Neural progenitor cell (in vitro differentiated cells): ENCODE measurements at regions not wholly inside any gene's neighbourhood (a gene's known extent, or its start where the extent isn't known, plus 50 kb on each side); places are given as distances from the start of the nearest gene placed in this dataset.

ENCODE experiments used
- DNase-seq: peaks from one replicate; pipeline ENCODE4 v3.0.0-alpha.2; 2016; ENCODE audit warnings: low spot score
- H2AFZ ChIP-seq: fragments of 200-600 bp; sonication (generic); replicated peaks from 2 replicates; pipeline ENCODE4 v1.6.1; 2016; ENCODE audit warnings: antibody characterized with exemption
- H3F3A ChIP-seq: fragments of 200-600 bp; sonication (generic); 2 replicates; pipeline ENCODE4 v1.6.1; 2016; ENCODE audit warnings: antibody characterized with exemption, low read depth
- H3K27ac ChIP-seq: fragments of 200-600 bp; sonication (generic); 2 replicates; pipeline ENCODE4 v1.5.1; 2016; ENCODE audit warnings: mild to moderate bottlenecking
- H3K27me3 ChIP-seq: fragments of 200-600 bp; sonication (generic); 2 replicates; pipeline ENCODE4 v1.6.1; 2016; ENCODE audit warnings: mild to moderate bottlenecking, moderate library complexity
- H3K36me3 ChIP-seq: fragments of 200-600 bp; sonication (generic); 2 replicates; pipeline ENCODE4 v1.5.1; 2016
- H3K4me1 ChIP-seq: fragments of 200-600 bp; sonication (generic); 2 replicates; pipeline ENCODE4 v1.6.1; 2016; ENCODE audit warnings: mixed run types
- H3K4me2 ChIP-seq: fragments of 200-600 bp; sonication (generic); 2 replicates; pipeline ENCODE4 v1.6.1; 2016
- H3K4me3 ChIP-seq: fragments of 200-600 bp; sonication (generic); 2 replicates; pipeline ENCODE4 v1.5.1; 2016
- H3K79me2 ChIP-seq: fragments of 200-600 bp; sonication (generic); 2 replicates; pipeline ENCODE4 v1.6.1; 2016; ENCODE audit warnings: low read depth
- H3K9ac ChIP-seq: fragments of 200-600 bp; sonication (generic); 2 replicates; pipeline ENCODE4 v1.6.1; 2016
- H3K9me3 ChIP-seq: fragments of 200-600 bp; sonication (generic); 2 replicates; pipeline ENCODE4 v1.5.1; 2016; ENCODE audit warnings: low read depth
- H4K20me1 ChIP-seq: fragments of 200-600 bp; sonication (generic); 2 replicates; pipeline ENCODE4 v1.6.1; 2016; ENCODE audit warnings: low read depth
- H3K27ac Mint-ChIP-seq: 3 replicates; pipeline ENCODE4 v1.8.0; 2021; ENCODE audit warnings: mixed read lengths
- H3K27me3 Mint-ChIP-seq: 2 replicates; pipeline ENCODE4 v1.8.0; 2022; ENCODE audit warnings: low read depth, mild to moderate bottlenecking, inconsistent platforms, moderate library complexity, mixed read lengths; ENCODE audit not compliant: insufficient read depth
- H3K36me3 Mint-ChIP-seq: 3 replicates; pipeline ENCODE4 v1.8.0; 2021; ENCODE audit warnings: mixed read lengths
- H3K4me1 Mint-ChIP-seq: 3 replicates; pipeline ENCODE4 v1.8.0; 2021; ENCODE audit warnings: mixed read lengths
- H3K4me3 Mint-ChIP-seq: 3 replicates; pipeline ENCODE4 v1.8.0; 2021; ENCODE audit warnings: mild to moderate bottlenecking, moderate library complexity, mixed read lengths
- H3K9me3 Mint-ChIP-seq: 3 replicates; pipeline ENCODE4 v1.8.0; 2020; ENCODE audit warnings: mixed read lengths
- CTCF ChIP-seq: fragments of 200-600 bp; sonication (generic); IDR thresholded peaks from 2 replicates; pipeline ENCODE4 v1.5.1; 2017; ENCODE audit warnings: antibody characterized with exemption, mild to moderate bottlenecking
- EZH2 ChIP-seq: fragments of 200-600 bp; sonication (generic); IDR thresholded peaks from 2 replicates; pipeline ENCODE4 v1.6.1; 2017; ENCODE audit warnings: antibody characterized with exemption, mild to moderate bottlenecking, moderate library complexity
- EZH2phosphoT487 ChIP-seq: fragments of 200-600 bp; sonication (generic); IDR thresholded peaks from 2 replicates; pipeline ENCODE4 v1.6.1; 2017; ENCODE audit warnings: antibody characterized with exemption

DNA sequence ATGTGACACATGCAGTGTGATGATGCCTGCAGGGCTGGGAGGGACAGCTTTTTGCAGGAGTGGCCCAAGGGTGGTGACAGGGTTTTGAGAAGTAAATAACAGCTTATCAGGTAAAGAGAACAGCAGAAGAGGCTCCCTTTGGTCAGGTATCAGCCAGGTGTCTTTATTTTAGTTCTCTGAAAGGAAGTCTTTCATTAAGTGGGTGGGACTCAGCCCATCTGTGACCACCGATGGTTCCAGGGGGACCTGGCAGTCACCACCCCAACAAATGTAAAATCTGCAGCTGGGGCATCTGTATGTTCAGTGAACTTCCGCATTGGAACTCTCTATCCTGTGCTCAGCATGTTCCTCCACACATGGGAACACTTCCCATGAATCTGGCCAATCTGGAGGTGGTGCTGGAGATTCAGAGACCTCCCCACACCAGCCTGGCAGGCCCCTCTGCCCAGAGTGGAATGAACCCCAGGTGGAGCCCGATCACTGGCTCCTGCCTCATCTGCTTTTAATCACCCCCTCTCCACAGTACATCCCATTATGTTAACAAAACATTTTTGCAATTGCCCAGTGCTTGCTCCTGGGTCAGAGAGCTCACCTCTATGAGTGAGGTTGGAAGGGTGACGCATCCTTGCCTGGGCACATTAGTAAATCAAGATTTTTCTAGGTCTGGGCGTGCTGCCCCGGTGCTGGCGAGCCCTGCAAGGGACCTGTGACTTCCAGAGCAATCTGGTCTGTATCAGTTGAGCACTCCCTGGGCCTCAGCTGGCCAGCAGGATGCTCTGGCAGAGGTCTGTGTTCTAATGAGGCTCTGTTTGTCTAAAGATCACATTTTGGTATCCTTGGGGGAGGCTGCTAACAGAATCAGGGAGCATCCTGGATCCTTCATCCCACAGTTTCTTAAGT lies 140.4 kb upstream of the GDF10 start:
- no peak overlapping the region for H3K4me3 ChIP-seq

GRCh38 chr10:47160261-47160908 lies 139.6 kb upstream of the GDF10 start:
- DNase-seq = no peak

More for the DNA sequence above, 140.4 kb upstream of the GDF10 start:
- Mint-ChIP-seq H3K27me3 (peaks cover 3% of the 10 kb centered on the region), H3K4me3 (no peak overlapping the region), H3K27ac (no peak overlapping the region), H3K4me1 (peaks cover 4% of the 10 kb centered on the region), H3K9me3 (peaks cover 17% of the 10 kb centered on the region), H3K36me3 (no peaks in the 10 kb centered on the region)
- Histone ChIP-seq H3K4me2 (no peak overlapping the region), H3K36me3 (no peaks in the 10 kb centered on the region), H3K79me2 (no peaks in the 10 kb centered on the region), H3K27me3 (no peaks in the 10 kb centered on the region), H3K9me3 (peaks cover 4% of the 10 kb centered on the region), H4K20me1 (no peaks in the 10 kb centered on the region), H2AFZ (peak overlapping the region; percentile 57), H3K4me1 (no peaks in the 10 kb centered on the region), H3K27ac (no peak overlapping the region), H3F3A (no peaks in the 10 kb centered on the region), H3K9ac (no peak overlapping the region)
- TF ChIP-seq EZH2 (no peak), CTCF (no peak), EZH2phosphoT487 (no peak)
- no peak for DNase-seq

GRCh38 chr10:47160967-47161366 lies 139.0 kb upstream of the GDF10 start:
- peaks cover 3% of the 10 kb centered on the region for H3K27me3 Mint-ChIP-seq
- H3K27ac Mint-ChIP-seq = no peak overlapping the region
- H3K27me3 ChIP-seq = no peaks in the 10 kb centered on the region
- no peaks in the 10 kb centered on the region for H3K9me3 ChIP-seq
- no peaks in the 10 kb centered on the region for H4K20me1 ChIP-seq
- no peaks in the 10 kb centered on the region for H3K4me1 ChIP-seq
- H3F3A ChIP-seq = no peaks in the 10 kb centered on the region
- no peak overlapping the region for H2AFZ ChIP-seq
- H3K4me2 ChIP-seq = no peak overlapping the region
- no peaks in the 10 kb centered on the region for H3K79me2 ChIP-seq
- H3K4me3 ChIP-seq = no peak overlapping the region
- H3K36me3 ChIP-seq = no peaks in the 10 kb centered on the region
- no peak for TF ChIP-seq EZH2
- no peak for TF ChIP-seq EZH2phosphoT487
- TF ChIP-seq CTCF = no peak
- H3K4me1 Mint-ChIP-seq = peaks cover 4% of the 10 kb centered on the region
- H3K9me3 Mint-ChIP-seq = peaks cover 4% of the 10 kb centered on the region
- DNase-seq = no peak
- no peak overlapping the region for H3K9ac ChIP-seq
- no peaks in the 10 kb centered on the region for H3K36me3 Mint-ChIP-seq
- no peak overlapping the region for H3K27ac ChIP-seq
- H3K4me3 Mint-ChIP-seq = no peak overlapping the region

More at GRCh38 chr10:47160261-47160908, 139.6 kb upstream of the GDF10 start:
- no peak overlapping the region for H2AFZ ChIP-seq
- H3K79me2 ChIP-seq = no peaks in the 10 kb centered on the region
- H3F3A ChIP-seq = no peaks in the 10 kb centered on the region
- TF ChIP-seq EZH2 (no peak), EZH2phosphoT487 (no peak), CTCF (no peak)
- H3K36me3 ChIP-seq = no peaks in the 10 kb centered on the region
- Mint-ChIP-seq H3K4me3 (no peak overlapping the region), H3K4me1 (peaks cover 4% of the 10 kb centered on the region), H3K36me3 (no peaks in the 10 kb centered on the region), H3K27ac (no peak overlapping the region), H3K9me3 (peaks cover 10% of the 10 kb centered on the region), H3K27me3 (peaks cover 3% of the 10 kb centered on the region)
- H3K27ac ChIP-seq = no peak overlapping the region
- H3K27me3 ChIP-seq = no peaks in the 10 kb centered on the region
- H3K4me1 ChIP-seq = no peaks in the 10 kb centered on the region
- peaks cover 4% of the 10 kb centered on the region for H3K9me3 ChIP-seq
- no peak overlapping the region for H3K9ac ChIP-seq
- no peak overlapping the region for H3K4me3 ChIP-seq
- H3K4me2 ChIP-seq = no peak overlapping the region
- H4K20me1 ChIP-seq = no peaks in the 10 kb centered on the region
